GM18517 (cell line): ENCODE measurements at regions not wholly inside any gene's neighbourhood (a gene's known extent, or its start where the extent isn't known, plus 50 kb on each side); places are given as distances from the start of the nearest gene placed in this dataset.

Experiments used
- ATAC-seq: cut with Tn5 transposase; IDR thresholded peaks from one replicate; pipeline ENCODE4 v1.9.1; 2021; ENCODE audit warnings: mild to moderate bottlenecking, moderate library complexity; ENCODE audit not compliant: unreplicated experiment

GRCh38 chr10:8738987-8739386, 684.5 kb downstream of the GATA3 start:
- ATAC-seq: no peak

- ATAC-seq: no peak
Measured at GRCh38 chr10:8752146-8752843, 697.8 kb downstream of the GATA3 start.

DNA sequence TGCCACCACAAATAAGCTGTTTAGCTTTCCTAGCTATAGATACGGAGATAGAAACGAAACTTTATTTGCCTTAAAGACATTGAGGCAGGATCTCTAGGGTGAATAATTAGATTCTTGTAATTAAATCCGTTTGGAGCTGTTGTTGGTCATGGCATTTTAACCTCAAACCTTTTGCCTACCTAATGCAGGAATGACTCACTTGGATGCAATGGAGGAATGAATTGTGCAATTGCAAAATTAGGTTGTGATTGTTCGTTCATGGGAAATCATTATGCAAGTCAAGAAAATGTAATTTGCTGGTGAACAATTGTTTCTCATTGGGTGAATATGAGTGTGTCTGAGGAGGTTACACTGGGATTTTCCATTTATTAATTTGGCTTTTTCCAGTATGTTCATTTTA, 703.5 kb downstream of the GATA3 start:
- ATAC-seq: no peak

DNA sequence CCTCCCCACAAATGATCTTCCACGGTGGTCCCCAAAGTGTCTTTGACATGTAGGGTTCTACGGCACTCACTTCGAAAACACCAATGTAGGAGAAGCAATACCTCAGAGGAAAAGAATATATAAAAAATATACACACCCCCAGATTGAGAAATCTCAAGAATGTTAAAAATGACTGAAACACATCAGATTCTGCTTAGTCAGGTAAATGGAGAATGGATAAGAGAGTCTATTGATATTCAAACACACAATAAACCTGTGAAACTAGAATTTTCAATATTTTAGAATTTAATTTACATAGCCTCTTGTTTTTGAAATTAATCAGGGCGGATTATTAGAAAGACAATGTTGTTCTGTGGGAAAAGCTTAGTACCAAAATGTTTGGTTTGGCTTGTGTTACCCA, 712.4 kb downstream of the GATA3 start:
- ATAC-seq: no peak

GRCh38 chr10:8767591-8767990, 713.1 kb downstream of the GATA3 start:
- no peak for ATAC-seq

- ATAC-seq: no peak
Measured at GRCh38 chr10:8768341-8768740, 713.9 kb downstream of the GATA3 start.

GRCh38 chr10:8768852-8769251, 714.4 kb downstream of the GATA3 start:
- ATAC-seq: no peak

DNA sequence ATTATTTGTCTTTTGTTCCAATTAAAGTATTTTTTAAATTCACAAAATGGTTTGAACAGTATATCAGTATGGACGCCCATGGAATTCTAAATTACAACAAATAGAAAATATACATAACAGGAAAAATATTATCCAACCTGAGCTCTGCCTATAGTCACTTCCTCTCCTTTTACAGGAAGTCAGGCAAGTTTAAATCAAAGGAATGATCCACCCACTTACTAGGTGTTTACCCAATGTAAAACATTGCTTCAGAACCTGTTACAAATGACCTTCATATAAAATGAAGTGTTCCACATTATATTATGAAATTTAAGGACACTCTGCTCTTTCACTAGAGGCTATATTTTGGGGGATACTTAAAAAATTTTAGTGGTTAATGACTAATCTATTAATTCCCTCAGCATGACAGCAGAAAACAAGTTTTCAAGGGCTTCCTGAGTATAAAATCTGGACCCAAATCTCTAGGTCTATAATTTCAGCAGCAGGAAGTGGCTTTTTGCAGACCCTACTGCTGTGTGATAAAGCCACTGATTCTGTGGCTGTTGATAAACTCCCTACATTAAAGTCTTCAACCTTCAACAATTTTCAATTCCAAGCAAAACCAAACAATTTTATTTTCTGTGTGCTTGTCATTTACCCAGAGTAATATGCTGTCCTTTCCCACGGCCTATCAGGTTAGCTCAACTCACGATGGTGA, 722.6 kb downstream of the GATA3 start:
- no peak for ATAC-seq

DNA sequence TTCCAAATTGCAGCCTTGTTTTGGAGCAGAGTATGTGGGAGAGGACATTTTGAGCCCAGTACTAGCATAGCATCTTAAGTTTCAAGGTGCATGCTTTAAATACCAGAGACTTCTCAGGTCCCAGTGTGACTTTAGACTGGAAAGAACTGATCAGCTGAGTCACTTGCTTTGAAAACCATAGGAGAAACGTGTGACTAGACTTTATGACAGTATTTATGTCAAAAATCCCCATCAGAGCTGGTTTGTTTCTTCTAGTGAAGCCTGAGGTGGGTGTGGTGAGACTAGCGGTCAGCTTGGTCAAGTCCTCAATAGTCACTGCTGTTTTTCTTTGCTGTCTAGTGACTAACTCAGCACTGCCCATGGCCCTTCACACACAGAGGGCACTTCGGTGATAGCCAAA, 724.2 kb downstream of the GATA3 start:
- no peak for ATAC-seq

DNA sequence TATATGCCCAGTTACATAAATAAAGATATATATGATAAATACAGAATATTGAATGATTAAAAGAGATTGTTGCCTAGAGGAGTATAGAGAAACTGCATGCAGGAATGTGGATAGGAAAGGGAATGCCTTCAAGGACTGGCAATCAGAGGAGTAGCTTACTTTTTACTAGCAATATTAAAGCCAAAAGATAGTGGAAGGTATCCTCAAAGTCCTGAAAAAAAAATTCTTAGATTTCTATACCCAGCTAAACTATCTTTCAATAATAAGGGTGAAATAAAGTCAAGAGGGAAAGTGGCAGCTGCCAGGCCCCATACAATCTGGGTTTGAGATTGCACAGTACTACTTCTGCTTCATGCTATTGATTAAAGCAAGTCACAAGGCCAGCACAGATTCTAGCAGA, 733.2 kb downstream of the GATA3 start:
- ATAC-seq: no peak

GRCh38 chr10:8790390-8790789, 735.9 kb downstream of the GATA3 start:
- no peak for ATAC-seq

DNA sequence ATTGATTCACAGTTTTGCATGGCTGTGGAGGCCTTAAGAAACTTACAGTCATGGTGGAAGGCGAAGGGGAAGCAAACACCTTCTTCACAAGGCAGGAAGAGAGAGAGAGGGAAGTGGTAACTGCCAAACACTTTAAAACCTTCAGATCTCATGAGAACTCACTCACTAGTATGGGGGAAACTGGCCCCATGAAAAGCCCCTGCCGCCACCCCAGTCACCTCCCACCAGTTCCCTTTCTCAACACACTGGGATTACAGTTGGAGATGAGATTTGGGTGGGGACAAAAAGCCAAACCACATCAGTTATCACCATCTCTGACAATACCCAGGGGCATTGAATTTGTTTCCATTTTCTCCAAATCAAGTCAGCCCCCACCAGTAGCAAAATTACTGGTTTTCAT, 740.4 kb downstream of the GATA3 start:
- no peak for ATAC-seq

- ATAC-seq: no peak
Measured at GRCh38 chr10:8800426-8800825, 745.9 kb downstream of the GATA3 start.

- no peak for ATAC-seq
Measured at GRCh38 chr10:8803992-8804391, 749.5 kb downstream of the GATA3 start.

GRCh38 chr10:8810677-8811076, 756.2 kb downstream of the GATA3 start:
- no peak for ATAC-seq

DNA sequence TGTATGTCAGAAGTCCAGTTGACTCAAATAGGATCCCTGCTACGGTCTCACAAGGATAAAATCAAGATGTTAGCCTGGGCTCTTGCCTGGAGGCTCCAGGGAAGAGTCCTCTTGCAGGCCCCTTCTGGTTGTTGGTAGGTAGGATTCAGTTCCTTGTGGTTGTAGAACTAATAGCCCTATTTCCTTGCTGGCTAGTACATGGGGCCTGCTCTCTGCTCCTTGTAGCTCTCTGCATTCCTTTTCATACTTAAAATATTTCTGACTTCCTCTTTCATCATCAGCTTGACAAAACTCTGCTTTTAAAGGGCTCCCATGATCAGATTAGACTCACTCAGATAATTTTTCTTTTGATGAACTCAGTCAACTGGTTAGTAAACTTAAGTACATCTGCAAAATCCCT, 756.7 kb downstream of the GATA3 start:
- ATAC-seq: no peak

DNA sequence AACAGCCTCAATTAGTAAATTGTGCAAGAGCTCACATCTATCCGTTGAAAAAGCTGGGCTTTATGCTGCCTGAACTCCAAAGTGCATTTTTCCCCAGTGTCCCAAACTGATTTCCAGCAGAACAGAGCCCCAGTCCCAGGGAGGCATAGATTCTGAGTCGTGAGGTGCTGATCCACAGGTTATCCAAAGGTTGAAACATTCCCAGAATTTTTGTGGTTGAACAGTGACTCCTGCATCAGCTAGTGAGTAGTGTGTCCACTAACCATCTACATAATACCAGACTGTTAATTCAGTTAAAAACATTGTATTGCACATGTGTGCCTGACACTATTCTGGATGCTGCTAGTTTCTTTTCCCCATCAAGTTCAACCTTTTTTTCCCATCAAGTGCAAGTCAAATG, 761.5 kb downstream of the GATA3 start:
- no peak for ATAC-seq

DNA sequence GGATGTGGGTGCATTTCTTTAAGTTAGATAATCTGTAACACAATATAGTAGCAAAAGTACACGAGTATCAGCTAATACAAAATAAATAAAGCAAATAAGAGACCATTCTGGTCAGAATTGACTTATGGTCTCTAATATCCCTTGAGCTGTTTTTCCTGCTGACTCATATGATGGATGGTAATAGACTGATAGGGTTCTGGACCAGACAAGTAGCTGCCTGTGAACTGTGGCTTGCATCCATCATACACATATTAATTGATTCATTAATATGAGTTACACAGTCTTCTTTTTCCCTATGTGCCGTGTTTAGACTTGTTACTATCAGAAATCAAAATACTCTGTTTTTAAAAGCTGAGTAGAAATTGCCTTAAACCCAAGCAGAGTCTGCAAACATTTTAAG, 762.8 kb downstream of the GATA3 start:
- no peak for ATAC-seq

DNA sequence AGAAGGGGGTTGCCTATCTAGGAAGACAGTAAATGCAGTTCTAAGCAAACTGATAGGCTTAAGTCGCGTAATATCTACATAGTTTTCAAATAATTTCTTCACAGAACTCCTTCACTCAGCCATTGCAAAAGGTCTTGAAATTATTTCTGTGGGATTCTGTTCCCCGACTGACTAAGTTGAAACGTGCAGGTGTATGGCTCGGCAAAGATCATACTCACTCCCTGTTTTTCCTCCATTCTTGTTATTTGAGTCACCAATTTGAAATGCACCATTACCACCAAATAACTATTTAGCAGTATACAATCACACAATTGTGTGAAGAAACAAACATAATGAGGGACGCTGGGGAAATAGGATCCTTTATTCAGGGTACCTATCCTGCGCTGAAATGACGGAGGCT, 771.1 kb downstream of the GATA3 start:
- ATAC-seq: no peak

GRCh38 chr10:8829592-8829991, 775.1 kb downstream of the GATA3 start:
- ATAC-seq: no peak

GRCh38 chr10:8830048-8830447, 775.6 kb downstream of the GATA3 start:
- ATAC-seq: no peak

DNA sequence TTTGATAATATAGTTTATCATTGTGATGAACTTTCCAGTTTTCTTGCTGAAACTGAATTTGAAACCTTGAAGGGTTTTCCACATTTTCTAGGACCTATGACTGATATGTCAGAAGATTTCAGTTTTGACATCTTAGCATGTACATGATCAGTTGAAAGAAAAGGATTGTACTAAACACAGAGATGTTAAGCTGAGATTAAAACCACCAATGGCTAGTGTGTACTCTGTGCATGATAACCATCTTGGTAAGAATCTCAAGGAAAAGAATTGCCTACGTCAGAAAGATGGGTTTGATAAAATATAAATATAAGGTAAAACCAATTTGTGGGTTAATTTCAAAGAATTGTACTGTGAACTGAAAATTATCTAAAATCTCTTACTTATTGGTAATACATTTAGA, 776.4 kb downstream of the GATA3 start:
- ATAC-seq: no peak
